ENCODE measurements at regions not wholly inside any gene's neighbourhood (a gene's known extent, or its start where the extent isn't known, plus 50 kb on each side); places are given as distances from the start of the nearest gene placed in this dataset.

GRCh38 chr2:55780697-55781096 lies 87.1 kb upstream of the PNPT1 start:
- H3K4me1 Mint-ChIP-seq (ENCODE audit: low read depth): no peaks in the 10 kb centered on the region
- intact Hi-C loops (cut with DNase I, micrococcal nuclease): no loop called here
- CTCF ChIA-PET: no interaction called here
- H3K27ac ChIP-seq (ENCODE audit: low read depth in 1 of 2, low read length in 2 of 2): no peak overlapping the region
- H3K36me3 Mint-ChIP-seq (ENCODE audit: low read depth): no peaks in the 10 kb centered on the region
- no peak for DNase-seq
- H3K36me3 ChIP-seq (ENCODE audit: insufficient read depth, low read length): no peaks in the 10 kb centered on the region
- ATAC-seq (ENCODE audit: poor library complexity): no peak
- peaks cover 19% of the 10 kb centered on the region for H3K27me3 Mint-ChIP-seq
- no peak overlapping the region for H3K27ac Mint-ChIP-seq
- TF ChIP-seq, protein P1, sequence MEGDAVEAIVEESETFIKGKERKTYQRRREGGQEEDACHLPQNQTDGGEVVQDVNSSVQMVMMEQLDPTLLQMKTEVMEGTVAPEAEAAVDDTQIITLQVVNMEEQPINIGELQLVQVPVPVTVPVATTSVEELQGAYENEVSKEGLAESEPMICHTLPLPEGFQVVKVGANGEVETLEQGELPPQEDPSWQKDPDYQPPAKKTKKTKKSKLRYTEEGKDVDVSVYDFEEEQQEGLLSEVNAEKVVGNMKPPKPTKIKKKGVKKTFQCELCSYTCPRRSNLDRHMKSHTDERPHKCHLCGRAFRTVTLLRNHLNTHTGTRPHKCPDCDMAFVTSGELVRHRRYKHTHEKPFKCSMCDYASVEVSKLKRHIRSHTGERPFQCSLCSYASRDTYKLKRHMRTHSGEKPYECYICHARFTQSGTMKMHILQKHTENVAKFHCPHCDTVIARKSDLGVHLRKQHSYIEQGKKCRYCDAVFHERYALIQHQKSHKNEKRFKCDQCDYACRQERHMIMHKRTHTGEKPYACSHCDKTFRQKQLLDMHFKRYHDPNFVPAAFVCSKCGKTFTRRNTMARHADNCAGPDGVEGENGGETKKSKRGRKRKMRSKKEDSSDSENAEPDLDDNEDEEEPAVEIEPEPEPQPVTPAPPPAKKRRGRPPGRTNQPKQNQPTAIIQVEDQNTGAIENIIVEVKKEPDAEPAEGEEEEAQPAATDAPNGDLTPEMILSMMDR (IDR thresholded peaks at IDR 0.05): no peak
- no peak overlapping the region for H3K4me3 Mint-ChIP-seq
- H3K4me3 ChIP-seq (ENCODE audit: low read length): no peak overlapping the region
- H3K9me3 Mint-ChIP-seq: no peaks in the 10 kb centered on the region
- H3K9me3 ChIP-seq (ENCODE audit: control insufficient read depth in 1 of 2, insufficient read depth in 1 of 2, low read length in 2 of 2): no peaks in the 10 kb centered on the region
- peaks cover 2 to 4% of the 10 kb centered on the region in 2 experiments for H3K27me3 ChIP-seq (ENCODE audit: control insufficient read depth in 1 of 2, insufficient read depth in 2 of 2, low read length in 2 of 2)
- POLR2A ChIA-PET: no interaction called here
- no peaks in the 10 kb centered on the region for H3K4me1 ChIP-seq (ENCODE audit: insufficient read depth, low read length)

- CTCF ChIA-PET: no interaction called here
- H3K4me3 ChIP-seq (ENCODE audit: low read length): no peak overlapping the region
- TF ChIP-seq, protein P1 (IDR thresholded peaks at IDR 0.05): no peak
- POLR2A ChIA-PET: no interaction called here
- no peaks in the 10 kb centered on the region for H3K9me3 Mint-ChIP-seq
- H3K27me3 ChIP-seq (ENCODE audit: control insufficient read depth in 1 of 2, insufficient read depth in 2 of 2, low read length in 2 of 2): peaks cover 2 to 4% of the 10 kb centered on the region in 2 experiments
- H3K36me3 ChIP-seq (ENCODE audit: insufficient read depth, low read length): no peaks in the 10 kb centered on the region
- H3K4me1 Mint-ChIP-seq (ENCODE audit: low read depth): no peaks in the 10 kb centered on the region
- H3K27ac Mint-ChIP-seq: no peak overlapping the region
- peaks cover 19% of the 10 kb centered on the region for H3K27me3 Mint-ChIP-seq
- intact Hi-C loops (cut with DNase I, micrococcal nuclease): no loop called here
- no peaks in the 10 kb centered on the region for H3K36me3 Mint-ChIP-seq (ENCODE audit: low read depth)
- DNase-seq: no peak
- no peak for ATAC-seq (ENCODE audit: poor library complexity)
- H3K27ac ChIP-seq (ENCODE audit: low read depth in 1 of 2, low read length in 2 of 2): no peak overlapping the region
- no peak overlapping the region for H3K4me3 Mint-ChIP-seq
- H3K9me3 ChIP-seq (ENCODE audit: control insufficient read depth in 1 of 2, insufficient read depth in 1 of 2, low read length in 2 of 2): no peaks in the 10 kb centered on the region
- no peaks in the 10 kb centered on the region for H3K4me1 ChIP-seq (ENCODE audit: insufficient read depth, low read length)
These were observed 86.1 kb upstream of the PNPT1 start for GRCh38 chr2:55779459-55780421.

DNA sequence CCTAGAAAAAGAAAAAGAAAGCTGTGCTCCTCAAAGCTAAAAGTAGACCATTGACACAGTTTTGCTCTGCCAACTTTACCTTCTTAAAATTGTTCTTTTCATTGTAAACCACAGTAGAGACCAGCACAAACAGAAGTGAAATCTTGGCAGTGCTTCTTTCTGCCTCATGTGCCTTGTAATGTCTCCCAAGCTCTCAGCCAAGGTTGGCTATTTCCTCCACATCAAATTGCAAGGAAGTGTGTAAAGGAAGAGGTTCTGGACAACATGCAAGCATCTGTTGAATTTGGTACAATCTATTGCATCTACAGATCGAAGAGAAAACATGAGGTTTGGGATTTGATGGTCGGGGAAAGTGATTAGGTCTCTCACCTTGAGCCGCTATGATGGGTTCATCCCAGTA lies 83.3 kb upstream of the PNPT1 start:
- peaks cover 2 to 4% of the 10 kb centered on the region in 2 experiments for H3K27me3 ChIP-seq (ENCODE audit: control insufficient read depth in 1 of 2, insufficient read depth in 2 of 2, low read length in 2 of 2)
- Mint-ChIP-seq H3K4me1 (ENCODE audit: low read depth) (no peaks in the 10 kb centered on the region), H3K36me3 (ENCODE audit: low read depth) (no peaks in the 10 kb centered on the region), H3K9me3 (no peaks in the 10 kb centered on the region), H3K27ac (no peak overlapping the region), H3K27me3 (peaks cover 18% of the 10 kb centered on the region), H3K4me3 (no peak overlapping the region)
- ChIA-PET CTCF (no interaction called here), POLR2A (no interaction called here)
- no peaks in the 10 kb centered on the region for H3K4me1 ChIP-seq (ENCODE audit: insufficient read depth, low read length)
- ATAC-seq (ENCODE audit: poor library complexity) (no peak), DNase-seq (no peak)
- no peak overlapping the region for H3K27ac ChIP-seq (ENCODE audit: low read depth in 1 of 2, low read length in 2 of 2)
- TF ChIP-seq, protein P1 (IDR thresholded peaks at IDR 0.05): no peak
- intact Hi-C loops (cut with DNase I, micrococcal nuclease): no loop called here
- H3K36me3 ChIP-seq (ENCODE audit: insufficient read depth, low read length): no peaks in the 10 kb centered on the region
- H3K9me3 ChIP-seq (ENCODE audit: control insufficient read depth in 1 of 2, insufficient read depth in 1 of 2, low read length in 2 of 2): no peaks in the 10 kb centered on the region
- no peak overlapping the region for H3K4me3 ChIP-seq (ENCODE audit: low read length)

All from CD4-positive, alpha-beta T cell (primary cell).